Daoy (cell line): ENCODE measurements at regions not wholly inside any gene's neighbourhood (a gene's known extent, or its start where the extent isn't known, plus 50 kb on each side); places are given as distances from the start of the nearest gene placed in this dataset.

Source experiments
- DNase-seq: peaks from one replicate; pipeline ENCODE4 v3.0.0-alpha.2; 2015; ENCODE audit warnings: low read depth

GRCh38 chr2:7209757-7210555 lies 292.7 kb downstream of the RNF144A start:
- DNase-seq = no peak

- DNase-seq = no peak
Observed at GRCh38 chr2:7210712-7211111, 293.5 kb downstream of the RNF144A start.

- no peak for DNase-seq
Observed at GRCh38 chr2:7225848-7226247, 308.6 kb downstream of the RNF144A start.

- DNase-seq = no peak
Observed at GRCh38 chr2:7226501-7226900, 309.3 kb downstream of the RNF144A start.

GRCh38 chr2:7233126-7233525 lies 315.9 kb downstream of the RNF144A start:
- no peak for DNase-seq

GRCh38 chr2:7237466-7237865 lies 320.3 kb downstream of the RNF144A start:
- no peak for DNase-seq

GRCh38 chr2:7239078-7239477 lies 321.9 kb downstream of the RNF144A start:
- no peak for DNase-seq

- DNase-seq = no peak
Observed at GRCh38 chr2:7241041-7241745, 324.0 kb downstream of the RNF144A start.

GRCh38 chr2:7242189-7242867 lies 325.1 kb downstream of the RNF144A start:
- no peak for DNase-seq

- no peak for DNase-seq
Observed at GRCh38 chr2:7243276-7243675, 326.1 kb downstream of the RNF144A start.

GRCh38 chr2:7256377-7256776 lies 339.2 kb downstream of the RNF144A start:
- no peak for DNase-seq

- no peak for DNase-seq
Observed at GRCh38 chr2:7262727-7263126, 345.5 kb downstream of the RNF144A start.

GRCh38 chr2:7264791-7265190 lies 347.6 kb downstream of the RNF144A start:
- no peak for DNase-seq

- DNase-seq = no peak
Observed at GRCh38 chr2:7265286-7265685, 348.1 kb downstream of the RNF144A start.

- DNase-seq = no peak
Observed at GRCh38 chr2:7269106-7269643, 352.0 kb downstream of the RNF144A start.

- no peak for DNase-seq
Observed at GRCh38 chr2:7270011-7270431, 352.8 kb downstream of the RNF144A start.

- DNase-seq = peak; percentile 6
Observed at GRCh38 chr2:7272210-7272609, 355.0 kb downstream of the RNF144A start.

GRCh38 chr2:7278984-7279383 lies 361.8 kb downstream of the RNF144A start:
- no peak for DNase-seq

GRCh38 chr2:7279421-7279949 lies 362.3 kb downstream of the RNF144A start:
- DNase-seq = no peak

- DNase-seq = no peak
Observed at GRCh38 chr2:7280790-7281189, 363.6 kb downstream of the RNF144A start.

GRCh38 chr2:7281231-7282201 lies 364.3 kb downstream of the RNF144A start:
- no peak for DNase-seq
